ENCODE measurements at regions not wholly inside any gene's neighbourhood (a gene's known extent, or its start where the extent isn't known, plus 50 kb on each side); places are given as distances from the start of the nearest gene placed in this dataset.
"Not testable (repeated sequence)": the region's sequence is repeated elsewhere in the genome, so short reads cannot be mapped to it uniquely, and the experiment has no call there.

- not testable (repeated sequence) for ATAC-seq (replicated peaks); H3K4me3 Mint-ChIP-seq; H3K27ac Mint-ChIP-seq; H3K36me3 Mint-ChIP-seq (ENCODE audit: low read depth); H3K4me1 Mint-ChIP-seq; H3K27me3 Mint-ChIP-seq
- H3K9me3 Mint-ChIP-seq = peaks cover 28% of the 10 kb centered on the region
These were observed 89.5 kb upstream of the COP1 start for GRCh38 chr1:176296602-176297001.

DNA sequence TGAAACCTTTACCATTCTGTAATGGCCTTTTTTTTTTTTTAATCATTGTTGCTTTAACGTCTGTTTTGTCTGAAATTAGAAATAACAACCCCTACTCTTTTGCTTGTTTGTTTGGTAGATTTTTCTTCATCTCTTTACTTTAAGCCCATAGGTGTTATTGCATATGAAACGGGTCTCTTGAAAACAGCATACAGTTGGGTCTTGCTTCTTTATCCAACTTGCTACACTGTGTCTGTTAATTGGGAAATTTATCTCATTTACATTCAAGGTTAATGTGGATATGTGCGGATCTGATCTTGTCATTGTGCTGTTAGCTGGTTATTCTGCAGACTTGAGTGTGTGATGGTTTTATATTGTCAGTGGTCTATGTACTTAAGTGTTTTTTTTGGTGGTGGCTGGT, 78.9 kb upstream of the COP1 start:
- H3K27me3 Mint-ChIP-seq = peaks cover 20% of the 10 kb centered on the region
- H3K9me3 Mint-ChIP-seq = peaks cover 13% of the 10 kb centered on the region
- no peaks in the 10 kb centered on the region for H3K4me1 Mint-ChIP-seq
- H3K36me3 Mint-ChIP-seq (ENCODE audit: low read depth) = no peaks in the 10 kb centered on the region
- ATAC-seq (replicated peaks) = no peak
- no peak overlapping the region for H3K4me3 Mint-ChIP-seq
- no peak overlapping the region for H3K27ac Mint-ChIP-seq

- Mint-ChIP-seq H3K36me3 (ENCODE audit: low read depth) (no peaks in the 10 kb centered on the region), H3K4me1 (peaks cover 5% of the 10 kb centered on the region), H3K4me3 (no peak overlapping the region), H3K9me3 (no peaks in the 10 kb centered on the region), H3K27ac (no peak overlapping the region), H3K27me3 (no peaks in the 10 kb centered on the region)
- peak; percentile 73 for ATAC-seq (replicated peaks)
These were observed 64.5 kb upstream of the COP1 start for GRCh38 chr1:176271572-176271971.

Measured in activated T-helper 17 cell treated with anti-CD3 and anti-CD28 coated beads, Interleukin-2, amount 50 U/mL, for 72 hours (primary cell).